Fibroblast of skin of abdomen (primary cell): ENCODE measurements at regions not wholly inside any gene's neighbourhood (a gene's known extent, or its start where the extent isn't known, plus 50 kb on each side); places are given as distances from the start of the nearest gene placed in this dataset.
"Not testable (repeated sequence)": the region's sequence is repeated elsewhere in the genome, so short reads cannot be mapped to it uniquely, and the experiment has no call there.

ENCODE experiments used
- DNase-seq: peaks from one replicate; pipeline ENCODE4 v3.0.0-alpha.2; 2013

DNA sequence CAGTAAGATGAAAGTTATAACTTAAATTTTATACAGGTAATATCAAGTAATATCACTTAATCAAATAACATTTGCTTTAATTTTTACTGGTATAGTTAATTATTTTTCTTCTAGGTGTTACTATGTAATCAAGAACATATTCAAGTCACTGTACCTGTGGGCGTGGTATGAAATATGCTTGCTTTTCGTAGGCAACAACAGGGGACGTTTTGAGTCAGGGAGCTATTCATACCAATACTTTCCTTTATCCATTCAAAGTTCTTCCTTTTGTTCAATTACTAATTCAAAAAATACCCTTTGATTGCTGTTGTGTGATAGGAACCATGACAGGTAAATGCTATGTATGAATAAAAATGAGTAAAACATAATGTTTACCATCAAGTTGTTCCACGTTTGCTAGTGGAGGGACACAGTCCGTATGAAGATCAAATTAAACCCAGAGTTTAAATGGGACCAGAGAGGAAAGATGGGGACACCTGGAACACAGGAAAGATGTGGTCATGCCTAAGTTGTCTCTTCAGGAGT is 654.0 kb upstream of the KCNMB2 start:
- no peak for DNase-seq

DNA sequence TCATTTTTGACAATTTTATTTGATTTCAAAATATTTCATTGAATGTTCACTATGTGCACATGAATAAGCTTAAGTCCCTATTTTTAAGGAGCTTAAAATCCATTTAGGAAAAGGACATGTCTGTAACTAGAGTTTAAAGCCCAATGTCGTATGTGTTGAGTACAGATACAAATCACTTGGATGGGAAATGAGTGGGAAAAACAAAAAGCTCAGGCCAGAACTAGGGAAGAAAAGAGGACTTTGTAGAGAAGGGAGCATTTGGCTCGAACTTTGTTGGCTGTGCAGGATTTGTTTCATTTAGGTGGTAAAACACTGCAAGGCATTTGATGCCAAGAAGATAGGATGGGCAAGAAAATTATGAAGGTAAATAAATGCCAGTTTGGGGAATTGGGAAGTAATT is 653.1 kb upstream of the KCNMB2 start:
- no peak for DNase-seq

DNA sequence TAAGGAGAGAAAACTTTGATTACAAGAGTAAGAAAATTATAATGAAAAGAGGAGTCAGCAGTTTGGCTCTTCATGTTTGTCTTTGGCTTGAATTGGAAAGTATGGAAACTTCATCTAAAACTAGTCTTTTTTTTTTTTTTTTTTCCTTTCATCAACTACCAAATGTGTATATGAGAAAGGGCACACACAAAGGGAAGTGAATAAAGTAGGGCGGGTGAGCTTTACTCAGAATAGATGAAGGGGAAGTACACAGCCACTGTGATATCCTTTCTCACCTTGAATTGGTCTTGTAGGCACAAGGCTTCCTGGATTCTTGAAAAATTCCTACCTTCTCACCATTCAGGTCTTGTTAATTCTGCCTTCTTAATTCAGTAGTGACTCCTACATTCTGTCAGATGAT is 652.3 kb upstream of the KCNMB2 start:
- no peak for DNase-seq

DNA sequence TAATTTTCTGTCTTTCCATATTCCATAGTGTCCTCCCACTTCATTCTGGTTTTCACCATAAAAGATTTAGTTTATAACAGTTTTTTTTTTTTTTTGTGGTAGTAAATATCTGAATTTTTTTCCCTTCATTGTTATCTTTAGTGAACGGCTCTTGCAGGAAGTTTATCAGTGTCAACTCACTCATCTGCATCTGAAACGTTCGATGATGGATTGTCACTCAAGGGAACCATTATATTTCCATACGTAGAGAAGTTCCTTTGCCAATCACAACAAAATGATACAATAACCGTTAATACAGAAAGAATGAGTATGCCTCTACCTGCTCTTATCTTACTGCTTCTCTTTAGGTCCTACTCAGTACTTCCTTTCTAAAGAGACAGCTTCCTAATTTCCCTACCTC is 651.2 kb upstream of the KCNMB2 start:
- DNase-seq: no peak

DNA sequence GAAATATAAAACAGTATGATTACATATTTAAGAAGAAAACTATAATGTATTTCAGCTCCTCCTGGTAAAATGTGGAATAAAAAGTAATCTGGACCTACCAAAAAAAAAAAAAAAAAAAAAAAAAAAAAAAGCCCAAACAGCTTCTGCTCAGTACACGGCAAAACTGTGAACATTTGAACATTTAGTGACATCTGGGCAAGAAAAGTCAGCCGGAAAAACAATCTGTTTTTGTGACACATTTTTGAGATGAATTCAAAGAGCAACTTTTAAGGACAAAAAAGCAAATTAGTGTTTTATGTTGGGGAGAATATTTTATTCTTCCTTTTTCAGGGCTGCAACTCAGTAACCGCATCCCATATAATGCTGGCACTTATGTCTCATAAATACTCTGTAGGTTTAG is 649.7 kb upstream of the KCNMB2 start:
- DNase-seq: no peak

DNA sequence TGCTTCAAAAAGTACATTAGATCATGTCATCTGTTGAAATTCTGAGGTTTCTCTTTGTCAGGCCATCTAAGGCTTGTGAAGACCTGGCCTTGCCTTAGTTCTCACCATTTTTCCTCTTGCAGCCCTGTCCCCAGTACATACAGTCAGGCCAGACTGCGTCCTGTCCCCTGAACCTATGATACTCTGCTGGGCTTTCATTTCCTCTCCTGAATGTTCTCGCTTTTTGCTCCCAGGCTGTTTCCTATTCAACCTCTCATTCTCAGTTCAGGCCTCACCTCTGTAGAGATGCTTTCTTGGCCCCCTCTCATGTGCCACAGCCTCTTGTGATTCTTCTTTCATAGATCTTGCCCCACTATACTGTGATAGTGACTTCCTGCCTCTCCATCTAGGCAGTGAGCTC is 648.8 kb upstream of the KCNMB2 start:
- no peak for DNase-seq

DNA sequence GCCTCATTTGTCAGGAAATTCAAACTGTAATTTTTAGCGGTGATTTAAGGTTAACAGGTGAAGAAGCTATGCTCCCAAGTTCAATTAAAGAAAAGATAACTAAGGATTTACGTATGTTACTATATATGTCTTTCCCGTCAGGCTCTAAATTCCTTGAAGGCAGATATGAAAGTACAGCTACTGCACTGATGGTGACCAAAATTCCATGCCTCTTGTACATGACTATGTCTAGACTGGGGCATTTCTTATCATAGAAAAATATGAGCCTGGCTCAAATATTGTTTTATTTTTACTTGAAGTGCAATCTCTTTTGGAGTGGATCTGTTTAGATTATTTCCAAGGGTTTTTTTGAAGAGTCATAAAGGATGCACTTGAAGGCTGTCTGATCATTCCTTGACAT is 647.1 kb upstream of the KCNMB2 start:
- DNase-seq: no peak

DNA sequence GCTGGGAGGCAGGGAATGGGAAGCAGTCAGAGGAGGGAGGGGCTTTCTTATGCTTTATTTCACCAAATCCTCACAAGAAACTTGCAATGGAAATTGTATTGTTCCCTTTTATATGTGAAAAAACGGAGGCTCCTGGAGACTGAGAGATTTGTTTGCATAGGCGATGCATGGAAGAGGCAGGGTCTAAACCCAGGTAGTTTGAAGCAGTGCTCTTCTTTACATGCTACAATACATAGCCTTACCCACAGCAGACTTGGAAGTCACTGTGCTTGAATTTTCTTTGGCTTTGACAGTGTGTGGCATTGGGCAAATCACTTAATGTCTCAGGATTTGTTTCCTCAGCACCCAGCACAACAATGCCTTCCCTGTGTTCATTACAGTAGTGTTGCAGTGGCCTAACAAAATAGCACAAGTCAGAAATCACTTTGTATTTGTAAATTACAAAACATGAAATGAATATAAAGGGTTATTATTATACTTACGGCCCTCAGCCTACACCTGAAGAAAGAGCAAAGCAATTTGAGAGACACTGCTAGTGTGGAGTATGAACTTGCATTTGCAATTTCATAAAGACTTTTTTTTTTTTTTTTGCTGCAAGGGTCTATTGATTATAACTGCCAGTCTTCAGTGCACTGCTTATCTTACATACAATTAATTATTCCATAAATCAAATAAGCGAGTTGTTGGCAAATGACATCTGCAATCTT is 646.4 kb upstream of the KCNMB2 start:
- DNase-seq: no peak

DNA sequence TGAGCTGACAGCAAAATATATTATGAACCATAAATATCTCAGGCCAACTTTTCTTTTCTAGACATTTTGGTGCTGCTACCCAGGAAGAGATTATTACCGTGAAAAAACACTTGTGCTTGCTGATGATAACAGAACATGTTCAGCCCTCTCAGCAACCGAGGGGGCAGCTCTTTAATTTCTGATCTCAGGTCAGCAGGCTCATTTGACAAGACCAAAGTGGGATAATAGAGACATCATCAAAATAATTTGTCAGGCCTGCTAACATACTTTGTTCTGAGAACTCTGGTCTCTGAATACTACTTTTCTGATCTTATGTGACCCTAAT is 645.9 kb upstream of the KCNMB2 start:
- no peak for DNase-seq

DNA sequence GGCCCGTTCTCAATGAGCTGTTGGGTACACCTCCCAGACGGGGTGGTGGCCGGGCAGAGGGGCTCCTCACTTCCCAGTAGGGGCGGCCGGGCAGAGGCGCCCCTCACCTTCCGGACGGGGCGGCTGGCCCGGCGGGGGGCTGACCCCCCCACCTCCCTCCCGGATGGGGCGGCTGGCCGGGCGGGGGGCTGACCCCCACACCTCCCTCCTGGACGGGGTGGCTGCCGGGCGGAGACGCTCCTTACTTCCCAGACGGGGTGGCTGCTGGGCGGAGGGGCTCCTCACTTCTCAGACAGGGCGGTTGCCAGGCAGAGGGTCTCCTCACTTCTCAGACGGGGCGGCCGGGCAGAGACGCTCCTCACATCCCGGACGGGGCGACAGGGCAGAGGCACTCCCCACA is 644.7 kb upstream of the KCNMB2 start:
- not testable (repeated sequence) for DNase-seq

DNA sequence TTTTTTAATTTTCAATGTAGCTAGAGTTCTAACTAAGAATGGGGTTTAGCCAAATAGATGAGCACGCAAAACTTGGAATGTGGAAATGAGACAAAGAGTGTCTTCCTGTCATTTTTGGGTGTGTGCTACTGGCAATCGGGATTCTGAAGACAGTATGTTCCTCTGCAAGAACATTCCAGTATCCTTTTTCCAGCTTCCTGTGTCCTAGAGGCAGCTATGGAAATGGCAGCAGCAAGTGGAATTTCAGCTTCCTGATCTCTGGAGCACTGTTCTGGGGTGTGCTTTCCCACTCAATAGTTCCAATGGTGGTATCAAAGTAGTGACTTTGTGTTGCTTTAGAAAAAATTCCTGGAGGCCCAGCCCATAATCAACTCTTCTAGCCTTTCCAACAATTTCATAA is 642.9 kb upstream of the KCNMB2 start:
- DNase-seq: no peak

DNA sequence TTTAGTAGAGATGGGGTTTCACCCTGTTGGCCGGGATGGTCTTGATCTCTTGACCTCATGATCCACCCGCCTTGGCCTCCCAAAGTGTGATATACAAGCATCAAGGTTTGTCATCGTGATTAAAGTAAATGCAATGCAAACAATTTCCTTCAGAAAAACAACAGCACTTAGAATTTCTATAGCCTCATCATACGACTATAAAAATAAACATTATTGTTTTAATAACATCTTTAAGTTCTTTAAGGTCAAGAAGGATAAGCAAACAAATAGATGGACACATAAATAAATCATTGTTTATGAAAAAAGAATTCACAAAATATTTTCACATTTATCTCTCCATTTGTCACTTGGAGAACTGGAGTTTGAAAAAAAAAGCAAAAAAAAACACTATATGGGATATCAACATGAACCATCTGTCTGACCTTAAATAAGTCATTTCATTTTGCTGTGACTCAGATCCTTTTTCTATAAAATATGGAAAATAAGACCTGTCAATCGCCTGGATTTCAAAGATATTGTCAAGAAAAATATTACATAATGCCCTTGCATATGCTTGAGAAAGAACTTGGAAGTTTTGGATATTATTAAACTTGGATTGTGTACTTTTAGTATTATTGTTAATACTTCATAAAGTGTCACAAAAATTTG is 642.0 kb upstream of the KCNMB2 start:
- DNase-seq: no peak

DNA sequence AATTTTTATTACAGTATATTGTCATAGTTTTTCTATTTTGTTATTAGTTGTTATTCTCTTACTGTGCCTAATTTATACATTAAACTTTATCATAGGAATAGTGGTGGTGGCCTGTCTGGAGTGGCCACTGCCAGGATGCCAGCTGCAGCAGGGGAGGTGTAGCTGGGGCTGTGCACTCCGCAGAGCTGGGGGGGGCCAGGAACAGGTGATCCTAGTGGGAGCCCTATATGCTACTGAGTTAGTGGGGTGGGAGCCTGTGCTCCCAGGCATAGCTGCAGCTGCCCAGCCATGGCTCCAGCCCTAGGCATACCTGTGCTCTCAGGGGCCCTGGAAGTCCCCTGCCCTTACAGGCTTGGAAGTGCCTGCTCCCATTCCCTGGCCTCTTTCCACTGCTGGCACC is 638.1 kb upstream of the KCNMB2 start:
- no peak for DNase-seq

DNA sequence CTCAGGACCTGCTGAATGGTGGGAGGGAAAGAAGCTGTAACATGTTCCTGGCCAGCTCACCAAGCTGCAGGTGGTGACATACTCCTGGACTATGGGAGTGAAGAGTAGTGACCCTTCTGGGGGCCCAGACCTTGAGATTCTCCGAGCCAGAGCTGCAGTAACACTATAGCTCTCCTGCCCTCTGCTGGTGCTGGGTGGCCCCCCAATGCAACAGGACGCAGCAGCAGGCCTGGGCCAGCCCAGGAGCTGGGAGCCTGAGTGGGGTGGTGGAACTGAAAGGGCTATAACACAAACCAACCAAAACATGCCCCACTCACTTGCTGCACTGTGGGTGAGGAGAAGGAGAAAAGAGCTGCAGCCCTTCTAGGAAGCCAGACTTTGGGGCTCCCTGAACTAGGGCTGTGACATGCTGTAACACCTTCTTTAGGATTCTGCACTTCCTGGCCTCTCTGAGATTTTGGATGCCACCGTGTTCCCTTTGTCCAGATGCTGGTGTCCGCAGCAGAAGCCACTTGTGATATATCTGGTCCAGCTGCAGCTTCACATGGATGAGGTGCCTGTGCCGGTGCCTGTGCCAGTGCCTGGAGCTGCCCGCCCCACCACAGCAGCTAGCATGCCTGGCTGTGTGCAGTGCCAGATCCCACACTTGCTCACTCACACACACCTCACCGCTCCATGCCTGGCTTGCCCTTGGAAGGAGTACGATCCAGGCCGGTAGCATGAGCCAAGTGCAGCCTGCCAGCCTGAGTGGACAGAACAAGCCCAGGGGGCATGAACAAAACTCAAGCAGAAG is 636.8 kb upstream of the KCNMB2 start:
- DNase-seq: no peak

DNA sequence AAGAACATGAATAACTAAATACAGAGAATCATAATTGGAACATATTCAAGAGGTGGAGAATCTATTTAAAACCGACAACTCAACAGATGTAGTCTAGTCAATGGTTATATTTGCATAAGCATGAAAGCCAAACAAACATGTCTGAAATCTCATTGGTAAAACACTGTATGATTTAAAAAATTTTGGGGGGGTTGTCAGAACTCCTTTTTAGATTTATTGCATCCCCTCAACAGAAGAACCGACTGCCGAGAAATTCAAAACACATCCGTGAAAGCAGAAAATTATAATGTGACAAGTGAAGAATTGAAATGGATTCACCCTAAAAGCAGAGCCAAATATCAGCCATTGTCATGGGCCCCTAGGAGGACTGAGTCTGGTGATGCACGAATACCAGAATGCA is 633.4 kb upstream of the KCNMB2 start:
- peak; percentile 11 for DNase-seq

DNA sequence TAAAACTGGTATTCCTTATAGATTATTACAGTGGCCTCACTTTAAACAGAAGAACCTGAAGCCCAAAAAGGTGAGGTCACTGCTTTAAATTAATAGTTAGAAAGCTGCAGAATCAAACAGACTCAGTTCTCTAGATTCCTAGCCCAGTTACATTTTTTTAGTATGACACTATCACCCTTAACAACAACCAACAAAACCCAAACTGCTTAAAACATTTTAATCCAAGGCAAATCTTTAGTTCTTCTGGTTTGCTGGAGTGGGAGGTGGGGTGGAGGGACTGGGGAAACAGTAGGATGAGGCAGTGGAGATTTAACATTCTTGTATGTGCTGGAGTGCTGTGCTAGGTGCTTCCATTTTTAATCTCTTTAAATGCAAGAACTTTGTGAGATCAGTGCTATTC is 631.6 kb upstream of the KCNMB2 start:
- DNase-seq: peak; percentile 66

DNA sequence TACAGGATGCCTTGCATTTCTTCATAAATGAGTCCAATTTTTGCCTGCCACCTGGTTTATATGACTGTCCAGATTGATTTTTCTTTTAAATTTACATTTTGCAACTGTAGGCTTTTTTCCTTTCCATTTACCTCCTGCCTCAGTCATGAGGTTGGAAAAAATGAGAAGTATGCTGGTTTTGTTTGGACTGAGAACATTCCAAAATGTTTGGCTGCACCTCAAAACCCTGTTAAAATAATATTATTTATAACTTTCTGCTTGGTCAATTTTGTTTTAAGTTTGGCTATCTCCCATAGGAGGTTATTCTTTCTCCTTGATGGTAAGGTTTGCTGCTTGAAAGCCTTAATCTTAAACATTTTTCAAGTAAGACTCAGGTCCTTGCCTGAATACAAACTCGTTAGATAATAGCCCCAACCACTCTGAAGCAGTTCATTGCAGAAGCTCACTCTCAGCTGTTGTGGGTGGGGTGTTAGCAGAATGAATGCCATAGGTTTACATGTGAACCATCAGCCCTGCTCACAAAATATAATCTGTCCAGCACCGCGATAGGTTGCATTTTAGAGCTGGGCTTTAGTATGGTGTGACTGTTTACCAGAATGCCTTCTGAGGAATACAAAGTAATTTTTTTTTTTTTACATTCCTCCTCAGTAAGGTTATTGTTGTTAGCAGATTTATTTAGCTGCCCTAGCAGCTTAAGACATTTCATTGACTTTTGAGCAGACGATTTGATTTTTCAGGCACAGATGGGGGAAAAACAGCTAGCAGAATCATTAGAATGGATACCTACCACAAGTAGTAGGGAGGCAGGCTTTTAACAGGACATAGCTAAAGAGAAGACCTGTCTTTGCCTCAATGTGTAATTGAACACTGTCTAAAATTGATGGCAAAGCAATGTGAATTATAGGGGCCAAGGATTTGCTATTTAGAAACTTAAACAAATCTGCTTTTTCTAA is 630.8 kb upstream of the KCNMB2 start:
- peak; percentile 95 for DNase-seq

DNA sequence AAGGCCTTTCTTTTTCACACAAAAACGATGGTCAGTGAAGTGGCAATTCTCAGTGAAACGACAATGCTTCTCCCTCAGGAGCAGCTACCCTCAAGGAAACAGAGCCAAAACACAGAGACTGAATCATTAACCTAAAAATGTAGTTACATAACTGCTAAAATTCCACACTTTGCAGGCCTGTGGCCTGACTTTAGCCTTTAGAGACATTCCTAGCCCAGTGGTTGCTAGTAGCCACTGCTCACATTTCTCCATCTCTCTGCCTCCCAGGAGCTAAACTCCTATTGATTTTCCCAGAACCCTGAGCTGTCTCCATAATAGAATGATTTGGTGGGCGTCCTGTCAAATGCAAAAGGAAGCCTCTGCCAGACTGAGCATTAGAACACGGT is 630.1 kb upstream of the KCNMB2 start:
- peak; percentile 93 for DNase-seq

DNA sequence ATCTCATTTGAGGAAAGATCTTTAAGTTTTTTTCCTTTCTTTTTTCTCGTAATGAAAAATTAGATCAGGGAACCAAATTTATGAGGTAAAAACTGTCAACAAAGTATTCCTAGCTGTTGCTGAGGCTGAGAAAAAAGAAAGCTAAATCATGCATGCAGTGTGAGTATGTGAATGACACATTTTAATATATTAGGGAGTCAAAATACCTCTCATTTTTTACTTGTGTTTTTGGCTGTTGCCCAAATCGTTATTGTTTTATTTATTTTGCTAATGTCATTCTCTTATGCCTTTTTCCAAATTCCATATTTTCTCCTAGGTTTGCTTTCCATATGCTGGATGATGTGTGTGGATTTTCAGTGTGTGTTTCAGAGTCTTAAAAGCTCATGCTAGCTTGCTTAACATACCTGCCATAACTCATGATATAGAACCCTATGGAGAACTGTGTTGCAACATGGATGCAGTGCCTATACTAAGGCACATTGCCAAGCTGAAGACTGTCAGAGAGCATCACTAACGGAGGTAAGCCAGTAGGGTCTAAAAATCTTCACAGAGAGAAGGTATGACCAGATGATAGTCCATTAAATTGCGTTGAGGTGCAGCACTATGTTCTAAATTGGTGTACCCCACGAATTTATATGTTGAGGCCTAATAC is 629.5 kb upstream of the KCNMB2 start:
- DNase-seq: peak; percentile 80

DNA sequence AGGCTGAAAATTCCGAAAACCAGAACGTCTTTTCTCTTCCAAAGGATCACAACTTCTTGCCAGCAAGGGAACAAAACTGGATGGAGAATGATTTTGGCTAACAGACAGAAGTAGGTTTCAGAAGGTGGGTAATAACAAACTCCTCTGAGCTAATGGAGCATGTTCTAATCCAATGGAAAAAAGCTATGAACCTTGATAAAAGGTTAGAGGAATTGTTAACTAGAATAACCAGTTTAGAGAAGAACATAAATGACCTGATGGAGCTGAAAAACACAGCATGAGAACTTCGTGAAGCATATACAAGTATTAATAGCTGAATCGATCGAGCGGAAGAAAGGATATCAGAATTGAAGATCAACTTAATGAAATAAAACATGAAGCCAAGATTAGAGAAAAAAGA is 626.7 kb upstream of the KCNMB2 start:
- not testable (repeated sequence) for DNase-seq

DNA sequence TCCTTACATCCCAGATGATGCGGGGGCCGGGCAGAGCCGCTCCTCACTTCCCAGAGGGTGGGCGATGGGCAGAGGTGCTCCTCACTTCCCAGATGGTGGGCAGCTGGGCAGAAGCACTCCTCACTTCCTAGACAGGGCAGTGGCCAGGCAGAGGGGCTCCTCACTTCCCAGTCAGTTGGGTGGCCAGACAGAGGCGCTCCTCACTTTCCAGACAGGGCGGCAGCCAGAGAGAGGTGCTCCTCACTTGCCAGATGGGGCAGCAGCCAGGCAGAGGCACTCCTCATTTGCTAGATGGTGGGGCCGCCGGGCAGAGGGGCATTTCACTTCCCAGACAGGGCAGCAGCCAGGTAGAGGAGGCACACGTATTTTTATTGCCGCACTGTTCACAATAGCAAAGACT is 622.0 kb upstream of the KCNMB2 start:
- no peak for DNase-seq

DNA sequence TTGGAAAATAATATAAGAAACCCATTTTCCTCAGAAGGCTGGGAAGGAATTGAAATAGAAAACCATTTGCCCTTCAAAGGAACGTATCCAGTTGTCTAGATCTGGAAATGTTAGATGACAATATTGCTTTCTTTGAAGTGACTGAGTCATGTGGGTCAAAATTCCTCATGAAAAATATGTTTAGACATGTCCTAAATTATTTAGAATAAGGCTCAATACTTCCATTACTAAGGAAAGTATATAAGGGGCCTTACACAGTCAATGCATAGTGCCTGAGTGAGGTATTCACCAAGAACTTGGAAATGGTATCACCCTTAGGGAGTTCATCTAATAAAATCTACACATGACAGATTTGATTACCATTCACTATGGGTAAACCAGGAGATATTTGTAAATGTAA is 619.8 kb upstream of the KCNMB2 start:
- DNase-seq: no peak
